Esophagus squamous epithelium (tissue), 4 donors: ENCODE measurements at regions not wholly inside any gene's neighbourhood (a gene's known extent, or its start where the extent isn't known, plus 50 kb on each side); places are given as distances from the start of the nearest gene placed in this dataset.

ENCODE experiments used
- POLR2A ChIP-seq, 4 donors: fragments of 450-650 bp; IDR thresholded peaks; one replicate each; pipeline ENCODE4 v1.6.1; 2017; ENCODE audit warnings: antibody characterized with exemption in 4 of 4, mild to moderate bottlenecking in 4 of 4, moderate library complexity in 3 of 4
- TF ChIP-seq, protein P1 (sequence below), 6 experiments: fragments of 450-650 bp in 4 of 6; fragments of 200-600 bp in 2 of 6; sonication (generic) in 2 of 6; IDR thresholded peaks; one replicate each; pipeline ENCODE4 v1.5.1; 2016 to 2019; ENCODE audit warnings: antibody characterized with exemption in 6 of 6, mild to moderate bottlenecking in 4 of 6, moderate library complexity in 4 of 6

DNA sequence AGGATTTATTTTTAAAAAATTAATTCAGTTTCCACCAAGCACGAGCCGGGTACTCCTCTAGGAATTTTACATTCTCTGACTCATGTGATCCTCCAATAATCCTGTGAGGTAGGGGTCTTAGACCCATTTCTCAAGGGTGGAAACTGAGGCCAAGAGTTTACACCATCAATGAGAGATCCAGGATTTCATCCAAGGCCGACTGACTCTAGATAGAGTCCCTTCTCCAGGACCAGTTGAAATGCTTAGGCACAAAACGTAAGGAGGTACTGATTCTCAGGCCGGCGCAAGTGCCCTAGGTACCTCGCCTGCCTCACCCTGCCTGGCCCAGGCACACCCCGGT, 95.7 kb upstream of the DUSP5 start:
- TF ChIP-seq, protein P1, sequence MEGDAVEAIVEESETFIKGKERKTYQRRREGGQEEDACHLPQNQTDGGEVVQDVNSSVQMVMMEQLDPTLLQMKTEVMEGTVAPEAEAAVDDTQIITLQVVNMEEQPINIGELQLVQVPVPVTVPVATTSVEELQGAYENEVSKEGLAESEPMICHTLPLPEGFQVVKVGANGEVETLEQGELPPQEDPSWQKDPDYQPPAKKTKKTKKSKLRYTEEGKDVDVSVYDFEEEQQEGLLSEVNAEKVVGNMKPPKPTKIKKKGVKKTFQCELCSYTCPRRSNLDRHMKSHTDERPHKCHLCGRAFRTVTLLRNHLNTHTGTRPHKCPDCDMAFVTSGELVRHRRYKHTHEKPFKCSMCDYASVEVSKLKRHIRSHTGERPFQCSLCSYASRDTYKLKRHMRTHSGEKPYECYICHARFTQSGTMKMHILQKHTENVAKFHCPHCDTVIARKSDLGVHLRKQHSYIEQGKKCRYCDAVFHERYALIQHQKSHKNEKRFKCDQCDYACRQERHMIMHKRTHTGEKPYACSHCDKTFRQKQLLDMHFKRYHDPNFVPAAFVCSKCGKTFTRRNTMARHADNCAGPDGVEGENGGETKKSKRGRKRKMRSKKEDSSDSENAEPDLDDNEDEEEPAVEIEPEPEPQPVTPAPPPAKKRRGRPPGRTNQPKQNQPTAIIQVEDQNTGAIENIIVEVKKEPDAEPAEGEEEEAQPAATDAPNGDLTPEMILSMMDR (IDR thresholded peaks at IDR 0.05): no peak
- TF ChIP-seq POLR2A (IDR thresholded peaks at IDR 0.05): no peak
